Nephron (organoid): ENCODE measurements at regions not wholly inside any gene's neighbourhood (a gene's known extent, or its start where the extent isn't known, plus 50 kb on each side); places are given as distances from the start of the nearest gene placed in this dataset.

Experiments
- H3K27ac Mint-ChIP-seq, 3 experiments: 2 replicates each; pipeline ENCODE4 v1.8.0; 2020; ENCODE audit warnings: mixed read lengths in 3 of 3, mild to moderate bottlenecking in 2 of 3, moderate library complexity in 1 of 3
- H3K27me3 Mint-ChIP-seq: 2 replicates; pipeline ENCODE4 v1.8.0; 2021; ENCODE audit warnings: low read depth, mild to moderate bottlenecking, moderate library complexity, mixed read lengths
- H3K36me3 Mint-ChIP-seq: 2 replicates; pipeline ENCODE4 v1.8.0; 2020; ENCODE audit warnings: low read depth, mixed read lengths
- H3K4me1 Mint-ChIP-seq: 2 replicates; pipeline ENCODE4 v1.8.0; 2020; ENCODE audit warnings: mixed read lengths
- H3K4me3 Mint-ChIP-seq, 3 experiments: 2 replicates each; pipeline ENCODE4 v1.8.0; 2020; ENCODE audit warnings: mild to moderate bottlenecking in 3 of 3, mixed read lengths in 3 of 3, moderate library complexity in 2 of 3
- H3K9me3 Mint-ChIP-seq: 2 replicates; pipeline ENCODE4 v1.8.0; 2020; ENCODE audit warnings: mixed read lengths
- TF ChIP-seq, protein P1 (sequence below), 3 experiments: fragments of 200-600 bp; sonication (generic); IDR thresholded peaks; one replicate each; pipeline ENCODE4 v1.5.0; 2021; ENCODE audit warnings: antibody characterized with exemption in 3 of 3; ENCODE audit not compliant: unreplicated experiment in 3 of 3

- TF ChIP-seq, protein P1, sequence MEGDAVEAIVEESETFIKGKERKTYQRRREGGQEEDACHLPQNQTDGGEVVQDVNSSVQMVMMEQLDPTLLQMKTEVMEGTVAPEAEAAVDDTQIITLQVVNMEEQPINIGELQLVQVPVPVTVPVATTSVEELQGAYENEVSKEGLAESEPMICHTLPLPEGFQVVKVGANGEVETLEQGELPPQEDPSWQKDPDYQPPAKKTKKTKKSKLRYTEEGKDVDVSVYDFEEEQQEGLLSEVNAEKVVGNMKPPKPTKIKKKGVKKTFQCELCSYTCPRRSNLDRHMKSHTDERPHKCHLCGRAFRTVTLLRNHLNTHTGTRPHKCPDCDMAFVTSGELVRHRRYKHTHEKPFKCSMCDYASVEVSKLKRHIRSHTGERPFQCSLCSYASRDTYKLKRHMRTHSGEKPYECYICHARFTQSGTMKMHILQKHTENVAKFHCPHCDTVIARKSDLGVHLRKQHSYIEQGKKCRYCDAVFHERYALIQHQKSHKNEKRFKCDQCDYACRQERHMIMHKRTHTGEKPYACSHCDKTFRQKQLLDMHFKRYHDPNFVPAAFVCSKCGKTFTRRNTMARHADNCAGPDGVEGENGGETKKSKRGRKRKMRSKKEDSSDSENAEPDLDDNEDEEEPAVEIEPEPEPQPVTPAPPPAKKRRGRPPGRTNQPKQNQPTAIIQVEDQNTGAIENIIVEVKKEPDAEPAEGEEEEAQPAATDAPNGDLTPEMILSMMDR (IDR thresholded peaks at IDR 0.05; ENCODE audit: unreplicated experiment in 3 of 3), result no peak
- Mint-ChIP-seq H3K4me3 (no peak overlapping the region), H3K9me3 (no peaks in the 10 kb centered on the region), H3K27ac (no peak overlapping the region), H3K4me1 (no peaks in the 10 kb centered on the region), H3K36me3 (no peaks in the 10 kb centered on the region), H3K27me3 (no peaks in the 10 kb centered on the region)
Observed at GRCh38 chr4:60134099-60134498, 1066.0 kb upstream of the ADGRL3 start.

DNA sequence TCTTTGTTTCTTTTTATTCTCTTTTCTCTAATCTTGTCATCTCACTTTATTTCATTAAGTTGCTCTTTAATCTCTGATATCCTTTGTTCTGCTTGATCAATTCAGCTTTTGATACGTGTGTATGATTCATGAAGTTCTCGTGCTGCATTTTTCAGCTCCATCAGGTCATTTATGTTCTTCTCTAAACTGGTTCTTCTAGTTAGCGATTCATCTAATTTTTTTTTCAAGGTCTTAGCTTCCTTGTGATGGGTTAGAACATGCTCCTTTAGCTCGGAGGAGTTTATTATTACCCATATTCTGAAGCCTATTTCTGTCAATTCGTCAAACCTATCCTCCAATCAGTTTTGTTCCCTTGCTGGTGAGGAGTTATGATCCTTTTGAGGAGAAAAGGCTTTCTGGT is 1045.0 kb upstream of the ADGRL3 start:
- Mint-ChIP-seq H3K36me3 (no peaks in the 10 kb centered on the region), H3K27ac (no peak overlapping the region), H3K4me3 (no peak overlapping the region), H3K9me3 (peaks cover 39% of the 10 kb centered on the region), H3K27me3 (peaks cover 8% of the 10 kb centered on the region), H3K4me1 (no peaks in the 10 kb centered on the region)
- TF ChIP-seq, protein P1 (IDR thresholded peaks at IDR 0.05; ENCODE audit: unreplicated experiment in 3 of 3), result no peak

DNA sequence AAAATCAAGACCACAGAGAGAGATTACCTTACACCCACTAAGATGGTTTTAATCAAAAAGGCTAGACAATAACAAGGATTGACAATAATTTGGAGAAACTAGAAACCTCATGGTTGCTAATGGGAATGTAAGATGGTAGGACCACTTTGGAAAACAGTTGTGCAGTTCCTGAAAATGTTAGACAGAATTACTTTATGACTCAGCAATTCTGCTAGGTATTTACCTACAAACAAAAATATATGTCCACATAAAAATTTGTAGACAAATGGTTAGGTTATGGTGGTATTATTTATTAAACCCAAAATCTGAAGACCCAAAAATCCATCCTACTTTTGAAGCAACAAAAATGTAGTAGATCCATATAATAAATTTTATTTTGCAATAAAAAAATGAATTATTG is 1027.0 kb upstream of the ADGRL3 start:
- no peaks in the 10 kb centered on the region for H3K4me1 Mint-ChIP-seq
- H3K27me3 Mint-ChIP-seq, result no peaks in the 10 kb centered on the region

DNA sequence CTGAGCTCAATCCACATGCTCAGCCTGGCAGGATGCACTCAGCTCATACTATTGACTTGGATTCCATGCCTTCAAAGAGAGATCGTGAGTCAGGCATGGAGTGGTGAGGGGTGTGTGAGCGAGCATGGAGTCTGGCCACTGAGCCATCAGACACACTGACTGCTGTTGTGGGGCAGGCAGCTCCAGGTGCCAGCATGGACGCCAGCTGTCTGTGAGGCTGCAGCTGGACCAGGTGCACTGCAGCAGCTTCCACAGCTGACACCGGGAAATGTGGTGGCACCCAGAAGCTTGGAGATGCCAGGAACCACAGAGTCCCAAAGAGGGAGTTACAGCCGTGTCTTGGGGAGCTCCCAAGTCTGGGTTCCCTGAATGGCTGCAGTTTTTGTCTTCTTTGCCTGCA is 1026.4 kb upstream of the ADGRL3 start:
- Mint-ChIP-seq H3K27ac (no peak overlapping the region), H3K27me3 (no peaks in the 10 kb centered on the region), H3K9me3 (peaks cover 2% of the 10 kb centered on the region), H3K36me3 (no peaks in the 10 kb centered on the region), H3K4me3 (no peak overlapping the region), H3K4me1 (no peaks in the 10 kb centered on the region)
- TF ChIP-seq, protein P1 (IDR thresholded peaks at IDR 0.05; ENCODE audit: unreplicated experiment in 3 of 3), result no peak

More for the DNA sequence above, 1027.0 kb upstream of the ADGRL3 start:
- TF ChIP-seq, protein P1 (IDR thresholded peaks at IDR 0.05; ENCODE audit: unreplicated experiment in 3 of 3), result no peak
- Mint-ChIP-seq H3K4me3 (no peak overlapping the region), H3K27ac (no peak overlapping the region), H3K36me3 (no peaks in the 10 kb centered on the region), H3K9me3 (peaks cover 2% of the 10 kb centered on the region)

DNA sequence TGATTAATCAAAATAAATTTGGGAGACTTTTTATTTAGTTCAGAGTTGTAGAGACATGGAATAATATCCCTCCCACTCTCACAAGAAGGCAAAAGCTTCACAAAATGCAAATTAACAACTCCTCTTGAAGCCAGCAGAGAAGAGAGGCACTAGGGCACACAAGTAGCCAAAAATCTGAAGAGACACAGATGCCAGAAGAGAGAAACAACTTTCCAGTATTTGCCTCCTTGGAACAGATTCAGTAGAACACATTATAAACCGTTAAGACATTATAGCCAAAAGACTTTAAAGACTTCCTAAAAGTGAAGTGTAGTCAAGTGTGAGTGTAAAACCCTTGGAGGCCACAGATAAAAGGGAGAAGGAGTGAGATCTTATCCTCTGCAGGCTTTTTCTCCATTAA is 1024.9 kb upstream of the ADGRL3 start:
- peaks cover 2% of the 10 kb centered on the region for H3K9me3 Mint-ChIP-seq
- no peak overlapping the region for H3K4me3 Mint-ChIP-seq
- H3K27ac Mint-ChIP-seq, result no peak overlapping the region
- TF ChIP-seq, protein P1 (IDR thresholded peaks at IDR 0.05; ENCODE audit: unreplicated experiment in 3 of 3), result no peak
- no peaks in the 10 kb centered on the region for H3K27me3 Mint-ChIP-seq
- H3K4me1 Mint-ChIP-seq, result no peaks in the 10 kb centered on the region
- H3K36me3 Mint-ChIP-seq, result no peaks in the 10 kb centered on the region

- Mint-ChIP-seq H3K27me3 (no peaks in the 10 kb centered on the region), H3K4me3 (no peak overlapping the region), H3K36me3 (no peaks in the 10 kb centered on the region), H3K4me1 (no peaks in the 10 kb centered on the region), H3K9me3 (peaks cover 24% of the 10 kb centered on the region), H3K27ac (no peak overlapping the region)
- TF ChIP-seq, protein P1 (IDR thresholded peaks at IDR 0.05; ENCODE audit: unreplicated experiment in 3 of 3), result no peak
Observed at GRCh38 chr4:60187428-60187827, 1012.7 kb upstream of the ADGRL3 start.
